Astrocyte (in vitro differentiated cells and primary cell): ENCODE measurements at regions not wholly inside any gene's neighbourhood (a gene's known extent, or its start where the extent isn't known, plus 50 kb on each side); places are given as distances from the start of the nearest gene placed in this dataset. TPM values are rescaled to one million over a fixed set of nuclear protein-coding genes. Genes with fewer than 3 reads are reported as not detected.

Experiments
- DNase-seq: peaks from one replicate; pipeline ENCODE4 v3.0.0-alpha.2; 2010; ENCODE audit warnings: low read depth
- FAIRE-seq: peaks from 2 replicates; lab custom pipeline; 2011; peaks lifted over from hg19 to GRCh38; lab: Jason Lieb, UNC
- H2AFZ ChIP-seq: 2 replicates; pipeline ENCODE4 v1.6.0; 2012; ENCODE audit warnings: low read depth, low read length, inconsistent platforms
- H3K27ac ChIP-seq: 2 replicates; pipeline ENCODE4 v1.5.1; 2011; ENCODE audit warnings: low read depth, low read length, inconsistent platforms
- H3K27me3 ChIP-seq: 2 replicates; pipeline ENCODE4 v1.6.0; 2011; ENCODE audit warnings: low read length, inconsistent platforms; ENCODE audit not compliant: insufficient read depth
- H3K36me3 ChIP-seq: 2 replicates; pipeline ENCODE4 v1.5.1; 2011; ENCODE audit warnings: low read length, inconsistent platforms; ENCODE audit not compliant: insufficient read depth
- H3K4me1 ChIP-seq: 2 replicates; pipeline ENCODE4 v1.5.1; 2011; ENCODE audit warnings: low read length, inconsistent platforms; ENCODE audit not compliant: insufficient read depth
- H3K4me2 ChIP-seq: 2 replicates; pipeline ENCODE4 v1.6.0; 2012; ENCODE audit warnings: low read length, inconsistent platforms
- H3K4me3 ChIP-seq: 2 replicates; pipeline ENCODE4 v1.5.1; 2011; ENCODE audit warnings: low read depth, mild to moderate bottlenecking, low read length, inconsistent platforms; ENCODE audit not compliant: insufficient read depth
- H3K79me2 ChIP-seq: 2 replicates; pipeline ENCODE4 v1.6.0; 2012; ENCODE audit warnings: mild to moderate bottlenecking, low read length, inconsistent platforms; ENCODE audit not compliant: insufficient read depth
- H3K9ac ChIP-seq: 2 replicates; pipeline ENCODE4 v1.6.0; 2012; ENCODE audit warnings: mild to moderate bottlenecking, low read length, inconsistent platforms
- H3K9me3 ChIP-seq: 2 replicates; pipeline ENCODE4 v1.5.1; 2012; ENCODE audit warnings: low read depth, mild to moderate bottlenecking, low read length, inconsistent platforms; ENCODE audit not compliant: insufficient read depth
- H4K20me1 ChIP-seq: 2 replicates; pipeline ENCODE4 v1.6.0; 2012; ENCODE audit warnings: low read length, inconsistent platforms; ENCODE audit not compliant: insufficient read depth
- H3K27ac Mint-ChIP-seq: one replicate; pipeline ENCODE4 v1.8.0; 2021; ENCODE audit warnings: mild to moderate bottlenecking, mixed read lengths; ENCODE audit not compliant: unreplicated experiment
- H3K27me3 Mint-ChIP-seq: one replicate; pipeline ENCODE4 v1.8.0; 2021; ENCODE audit warnings: low read depth, mixed read lengths; ENCODE audit not compliant: unreplicated experiment
- H3K36me3 Mint-ChIP-seq: one replicate; pipeline ENCODE4 v1.8.0; 2021; ENCODE audit warnings: low read depth, mixed read lengths; ENCODE audit not compliant: unreplicated experiment
- H3K4me1 Mint-ChIP-seq: one replicate; pipeline ENCODE4 v1.8.0; 2021; ENCODE audit warnings: low read depth, mixed read lengths; ENCODE audit not compliant: unreplicated experiment
- H3K4me3 Mint-ChIP-seq: one replicate; pipeline ENCODE4 v1.8.0; 2021; ENCODE audit warnings: mild to moderate bottlenecking, moderate library complexity, mixed read lengths; ENCODE audit not compliant: unreplicated experiment
- H3K9me3 Mint-ChIP-seq: one replicate; pipeline ENCODE4 v1.8.0; 2021; ENCODE audit warnings: mild to moderate bottlenecking, mixed read lengths; ENCODE audit not compliant: unreplicated experiment
- EZH2 ChIP-seq: IDR thresholded peaks from 2 replicates; pipeline ENCODE4 v1.6.1; 2012; ENCODE audit warnings: mild to moderate bottlenecking, low read length, inconsistent platforms; ENCODE audit not compliant: insufficient read depth
- microRNA-seq: library from miRNA; unstranded; fragments of <30 nt; microRNA quantifications from one replicate; pipeline ENCODE4 v1.2.0, GENCODE V29; 2020
- TF ChIP-seq, protein P1 (sequence below): IDR thresholded peaks from 2 replicates; pipeline ENCODE4 v1.5.1; 2011; ENCODE audit warnings: low read depth, mild to moderate bottlenecking, inconsistent platforms, low read length, moderate library complexity; ENCODE audit not compliant: insufficient read depth

DNA sequence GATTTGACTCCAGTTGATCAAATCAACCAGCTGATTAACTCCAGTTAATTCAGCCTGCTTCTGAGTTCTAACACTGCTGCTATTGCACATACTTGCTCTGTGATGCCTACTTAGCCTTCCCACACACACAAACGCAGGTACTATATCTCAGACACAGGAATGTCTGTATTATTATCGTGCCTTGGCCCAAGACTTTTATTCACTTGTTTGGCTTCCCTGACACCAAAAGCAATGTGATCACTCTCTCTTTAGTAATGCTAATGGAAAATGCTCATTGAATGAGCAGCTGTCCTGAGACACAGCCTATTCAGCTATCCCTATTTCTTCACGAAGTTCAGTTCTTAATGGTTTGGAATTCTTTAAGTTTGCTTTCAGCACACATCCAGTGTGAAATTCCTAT, 356.4 kb upstream of the CXorf51A start:
- Mint-ChIP-seq H3K4me3 (no peak overlapping the region), H3K27ac (no peak overlapping the region), H3K9me3 (no peaks in the 10 kb centered on the region), H3K27me3 (no peaks in the 10 kb centered on the region), H3K36me3 (no peaks in the 10 kb centered on the region), H3K4me1 (no peaks in the 10 kb centered on the region)
- Histone ChIP-seq H2AFZ (no peak overlapping the region), H3K9me3 (no peaks in the 10 kb centered on the region), H3K4me2 (no peak overlapping the region), H3K4me3 (no peak overlapping the region), H3K27me3 (no peaks in the 10 kb centered on the region), H3K9ac (no peak overlapping the region), H3K79me2 (no peaks in the 10 kb centered on the region), H3K4me1 (no peaks in the 10 kb centered on the region), H3K36me3 (no peaks in the 10 kb centered on the region), H4K20me1 (no peaks in the 10 kb centered on the region), H3K27ac (no peak overlapping the region)
- TF ChIP-seq EZH2 = no peak
- TF ChIP-seq, protein P1, sequence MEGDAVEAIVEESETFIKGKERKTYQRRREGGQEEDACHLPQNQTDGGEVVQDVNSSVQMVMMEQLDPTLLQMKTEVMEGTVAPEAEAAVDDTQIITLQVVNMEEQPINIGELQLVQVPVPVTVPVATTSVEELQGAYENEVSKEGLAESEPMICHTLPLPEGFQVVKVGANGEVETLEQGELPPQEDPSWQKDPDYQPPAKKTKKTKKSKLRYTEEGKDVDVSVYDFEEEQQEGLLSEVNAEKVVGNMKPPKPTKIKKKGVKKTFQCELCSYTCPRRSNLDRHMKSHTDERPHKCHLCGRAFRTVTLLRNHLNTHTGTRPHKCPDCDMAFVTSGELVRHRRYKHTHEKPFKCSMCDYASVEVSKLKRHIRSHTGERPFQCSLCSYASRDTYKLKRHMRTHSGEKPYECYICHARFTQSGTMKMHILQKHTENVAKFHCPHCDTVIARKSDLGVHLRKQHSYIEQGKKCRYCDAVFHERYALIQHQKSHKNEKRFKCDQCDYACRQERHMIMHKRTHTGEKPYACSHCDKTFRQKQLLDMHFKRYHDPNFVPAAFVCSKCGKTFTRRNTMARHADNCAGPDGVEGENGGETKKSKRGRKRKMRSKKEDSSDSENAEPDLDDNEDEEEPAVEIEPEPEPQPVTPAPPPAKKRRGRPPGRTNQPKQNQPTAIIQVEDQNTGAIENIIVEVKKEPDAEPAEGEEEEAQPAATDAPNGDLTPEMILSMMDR = no peak
- DNase-seq = no peak
- no peak for FAIRE-seq

Small RNA genes in the stretch of these regions (microRNA-seq; reads per million reads assigned to microRNA genes)
- gene MIR513A1 (not detected), gene MIR513A2 (not detected), gene MIR513B (11.5 reads per million, percentile 38 among the genes with 10 or more reads in this experiment), gene MIR513C (6.3 reads per million, percentile 26 among the genes with 10 or more reads in this experiment)
